NOMO-1 treated with DMSO at 0.1 percent for 48 hours (cell line): ENCODE measurements at regions not wholly inside any gene's neighbourhood (a gene's known extent, or its start where the extent isn't known, plus 50 kb on each side); places are given as distances from the start of the nearest gene placed in this dataset.

Source experiments
- DNase-seq: peaks from one replicate; lab custom pipeline; 2025; ENCODE audit not compliant: unreplicated experiment; lab: John Stamatoyannopoulos, UW

GRCh38 chr10:110413049-110413783 is 84.5 kb upstream of the DUSP5 start:
- DNase-seq, result no peak

GRCh38 chr10:110413903-110414547 is 83.7 kb upstream of the DUSP5 start:
- peak; percentile 34 for DNase-seq

GRCh38 chr10:110414548-110415309 is 83.0 kb upstream of the DUSP5 start:
- peak; percentile 67 for DNase-seq

GRCh38 chr10:110415809-110416208 is 81.9 kb upstream of the DUSP5 start:
- DNase-seq, result peak; percentile 11

GRCh38 chr10:110416776-110417711 is 80.7 kb upstream of the DUSP5 start:
- no peak for DNase-seq

- no peak for DNase-seq
Observed at GRCh38 chr10:110418218-110418617, 79.5 kb upstream of the DUSP5 start.

GRCh38 chr10:110419265-110419664 is 78.4 kb upstream of the DUSP5 start:
- no peak for DNase-seq

GRCh38 chr10:110420401-110421193 is 77.1 kb upstream of the DUSP5 start:
- peak; percentile 85 for DNase-seq

- DNase-seq, result peak; percentile 20
Observed at GRCh38 chr10:110421512-110422138, 76.1 kb upstream of the DUSP5 start.

- DNase-seq, result no peak
Observed at GRCh38 chr10:110422548-110422947, 75.2 kb upstream of the DUSP5 start.

- peak; percentile 30 for DNase-seq
Observed at GRCh38 chr10:110423650-110424049, 74.1 kb upstream of the DUSP5 start.

- DNase-seq, result peak; percentile 81
Observed at GRCh38 chr10:110425684-110426293, 71.9 kb upstream of the DUSP5 start.

GRCh38 chr10:110426294-110427181 is 71.2 kb upstream of the DUSP5 start:
- DNase-seq, result peak; percentile 28

- DNase-seq, result no peak
Observed at GRCh38 chr10:110429301-110429700, 68.4 kb upstream of the DUSP5 start.

GRCh38 chr10:110430340-110431273 is 67.1 kb upstream of the DUSP5 start:
- DNase-seq, result no peak

GRCh38 chr10:110431659-110432058 is 66.0 kb upstream of the DUSP5 start:
- no peak for DNase-seq

- DNase-seq, result no peak
Observed at GRCh38 chr10:110432084-110432483, 65.6 kb upstream of the DUSP5 start.
